ENCODE measurements at regions not wholly inside any gene's neighbourhood (a gene's known extent, or its start where the extent isn't known, plus 50 kb on each side); places are given as distances from the start of the nearest gene placed in this dataset.

DNA sequence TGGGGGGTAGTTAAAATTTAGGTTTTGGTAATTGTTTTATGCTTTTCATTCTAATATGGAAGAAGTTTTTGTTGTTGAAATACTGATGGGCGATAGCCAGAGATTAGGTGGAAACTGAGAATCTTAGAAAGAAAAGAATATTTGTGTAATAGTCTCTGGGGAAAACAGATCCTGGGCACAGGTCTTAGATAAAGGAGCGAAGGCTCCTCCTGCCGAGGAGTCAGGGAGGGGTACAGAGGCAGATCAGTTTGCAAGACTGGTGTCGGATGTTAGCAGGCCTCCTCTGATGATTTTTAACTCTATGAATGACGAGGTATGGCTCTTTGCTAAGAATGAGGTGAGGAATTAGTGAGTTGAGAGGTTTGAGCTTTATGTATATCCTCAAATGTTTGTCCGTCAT lies 339.7 kb downstream of the HGF start:
- WGBS, 5 donors = 80 to 85% (median 83%) methylated on average over 6 of the region's 6 CpGs
- Histone ChIP-seq H3K9me3 (no peaks in the 10 kb centered on the region), H3K4me3 (no peak overlapping the region), H3K36me3 (no peaks in the 10 kb centered on the region), H3K4me1 (no peaks in the 10 kb centered on the region), H3K27me3 (no peaks in the 10 kb centered on the region), H3K27ac (no peak overlapping the region)
- no peak for DNase-seq
- no peak for TF ChIP-seq POLR2AphosphoS5 (IDR thresholded peaks at IDR 0.05)
- TF ChIP-seq, protein P1, sequence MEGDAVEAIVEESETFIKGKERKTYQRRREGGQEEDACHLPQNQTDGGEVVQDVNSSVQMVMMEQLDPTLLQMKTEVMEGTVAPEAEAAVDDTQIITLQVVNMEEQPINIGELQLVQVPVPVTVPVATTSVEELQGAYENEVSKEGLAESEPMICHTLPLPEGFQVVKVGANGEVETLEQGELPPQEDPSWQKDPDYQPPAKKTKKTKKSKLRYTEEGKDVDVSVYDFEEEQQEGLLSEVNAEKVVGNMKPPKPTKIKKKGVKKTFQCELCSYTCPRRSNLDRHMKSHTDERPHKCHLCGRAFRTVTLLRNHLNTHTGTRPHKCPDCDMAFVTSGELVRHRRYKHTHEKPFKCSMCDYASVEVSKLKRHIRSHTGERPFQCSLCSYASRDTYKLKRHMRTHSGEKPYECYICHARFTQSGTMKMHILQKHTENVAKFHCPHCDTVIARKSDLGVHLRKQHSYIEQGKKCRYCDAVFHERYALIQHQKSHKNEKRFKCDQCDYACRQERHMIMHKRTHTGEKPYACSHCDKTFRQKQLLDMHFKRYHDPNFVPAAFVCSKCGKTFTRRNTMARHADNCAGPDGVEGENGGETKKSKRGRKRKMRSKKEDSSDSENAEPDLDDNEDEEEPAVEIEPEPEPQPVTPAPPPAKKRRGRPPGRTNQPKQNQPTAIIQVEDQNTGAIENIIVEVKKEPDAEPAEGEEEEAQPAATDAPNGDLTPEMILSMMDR (IDR thresholded peaks at IDR 0.05) = no peak
- TF ChIP-seq EP300 (IDR thresholded peaks at IDR 0.05) = no peak
- TF ChIP-seq POLR2A (IDR thresholded peaks at IDR 0.05) = no peak
- intact Hi-C loops (cut with DNase I; ENCODE audit: low total_unique reads) = no loop called here

DNA sequence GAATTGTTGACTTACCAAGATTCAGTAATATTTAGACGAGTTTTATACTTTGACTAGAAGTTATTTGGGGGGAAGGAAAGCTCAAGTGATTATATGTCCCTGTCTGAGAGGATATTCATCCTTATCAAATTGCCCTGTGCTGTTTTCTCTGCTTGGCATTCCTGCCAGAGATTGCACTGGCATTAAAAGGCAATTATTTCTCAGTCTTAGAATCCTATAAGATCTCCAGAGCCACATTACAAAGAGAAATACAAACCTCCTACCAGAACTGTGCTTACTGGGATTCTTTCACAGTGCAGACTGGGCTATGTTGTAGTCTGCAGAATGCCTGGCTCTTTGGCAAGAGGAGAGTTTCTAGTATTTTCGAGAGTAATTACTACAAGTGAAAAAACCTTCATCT lies 342.4 kb downstream of the HGF start:
- Histone ChIP-seq H3K9me3 (no peaks in the 10 kb centered on the region), H3K27ac (no peak overlapping the region), H3K4me1 (no peaks in the 10 kb centered on the region), H3K4me3 (no peak overlapping the region), H3K27me3 (no peaks in the 10 kb centered on the region), H3K36me3 (no peaks in the 10 kb centered on the region)
- intact Hi-C loops (cut with DNase I; ENCODE audit: low total_unique reads) = no loop called here
- WGBS, 5 donors = 57 to 73% (median 70%) methylated on average over 2 of the region's 2 CpGs
- no peak for DNase-seq
- TF ChIP-seq POLR2AphosphoS5 (IDR thresholded peaks at IDR 0.05) (no peak), POLR2A (IDR thresholded peaks at IDR 0.05) (no peak), EP300 (IDR thresholded peaks at IDR 0.05) (no peak)
- TF ChIP-seq, protein P1 (IDR thresholded peaks at IDR 0.05) = no peak

DNA sequence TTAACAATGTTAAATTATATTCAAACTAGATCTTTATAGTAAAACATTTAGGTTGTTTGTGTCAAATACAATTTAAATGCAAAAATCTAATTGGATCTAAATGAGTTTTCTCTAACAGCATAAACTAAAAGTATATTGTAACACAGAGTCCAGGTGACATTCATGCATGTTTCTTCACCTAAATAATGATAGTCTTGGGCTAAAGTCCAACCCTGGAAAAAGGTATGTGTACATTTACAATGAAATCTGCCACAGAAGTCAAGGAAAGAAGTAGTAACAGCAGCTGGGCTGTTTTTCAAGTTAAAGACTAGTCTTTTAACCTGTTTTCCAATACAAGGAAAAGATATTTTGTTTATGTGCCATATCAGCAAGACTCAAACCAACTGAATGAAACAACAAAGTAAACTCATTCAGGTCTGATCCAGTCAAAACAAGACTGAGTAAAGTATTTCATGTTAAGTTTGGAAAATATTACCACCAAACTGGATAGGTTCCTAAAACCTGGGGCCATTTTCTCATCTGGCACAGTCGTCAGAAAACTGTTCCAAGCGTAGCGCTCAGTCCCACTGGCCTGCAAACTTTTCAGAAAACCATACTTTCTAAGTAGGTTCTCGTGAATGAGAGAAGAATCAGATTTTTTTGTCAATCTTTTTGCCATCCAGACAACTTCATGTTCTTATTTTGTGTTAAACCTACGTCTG lies 349.2 kb downstream of the HGF start:
- DNase-seq = peak in 1 of 2 donors; percentile 30
- Histone ChIP-seq H3K27me3 (no peaks in the 10 kb centered on the region), H3K27ac (no peak overlapping the region), H3K9me3 (no peaks in the 10 kb centered on the region), H3K4me1 (no peaks in the 10 kb centered on the region), H3K4me3 (no peak overlapping the region), H3K36me3 (no peaks in the 10 kb centered on the region)
- TF ChIP-seq POLR2AphosphoS5 (IDR thresholded peaks at IDR 0.05) (no peak), POLR2A (IDR thresholded peaks at IDR 0.05) (no peak)
- intact Hi-C loops (cut with DNase I; ENCODE audit: low total_unique reads) = no loop called here
- 80 to 92% (median 88%) methylated on average over 5 of the region's 5 CpGs for WGBS, 5 donors

DNA sequence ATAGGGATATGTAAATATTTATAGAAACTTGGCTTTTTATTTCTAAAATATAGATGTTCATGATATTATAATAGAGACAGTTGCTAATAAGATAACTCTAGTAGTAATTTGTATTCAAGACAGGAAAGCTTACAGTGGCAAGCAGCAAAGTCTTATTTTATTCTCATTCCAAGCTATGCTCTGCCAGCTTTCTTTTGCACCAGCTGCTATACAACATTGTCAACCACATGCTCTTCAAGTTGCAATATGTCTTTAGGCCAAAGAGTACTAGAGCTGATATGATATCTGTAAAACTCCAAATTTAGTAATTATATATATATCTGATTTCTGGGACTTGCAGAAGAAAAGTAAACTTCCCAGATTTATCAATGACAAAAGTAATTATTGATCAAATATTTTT lies 350.1 kb downstream of the HGF start:
- Histone ChIP-seq H3K4me3 (no peak overlapping the region), H3K27ac (no peak overlapping the region), H3K27me3 (no peaks in the 10 kb centered on the region), H3K36me3 (no peaks in the 10 kb centered on the region), H3K4me1 (no peaks in the 10 kb centered on the region), H3K9me3 (no peaks in the 10 kb centered on the region)
- intact Hi-C loops (cut with DNase I; ENCODE audit: low total_unique reads) = no loop called here
- no peak for DNase-seq
- no peak for TF ChIP-seq POLR2A (IDR thresholded peaks at IDR 0.05)
- no peak for TF ChIP-seq EP300 (IDR thresholded peaks at IDR 0.05)
- TF ChIP-seq, protein P1 (IDR thresholded peaks at IDR 0.05) = no peak
- TF ChIP-seq POLR2AphosphoS5 (IDR thresholded peaks at IDR 0.05) = no peak

DNA sequence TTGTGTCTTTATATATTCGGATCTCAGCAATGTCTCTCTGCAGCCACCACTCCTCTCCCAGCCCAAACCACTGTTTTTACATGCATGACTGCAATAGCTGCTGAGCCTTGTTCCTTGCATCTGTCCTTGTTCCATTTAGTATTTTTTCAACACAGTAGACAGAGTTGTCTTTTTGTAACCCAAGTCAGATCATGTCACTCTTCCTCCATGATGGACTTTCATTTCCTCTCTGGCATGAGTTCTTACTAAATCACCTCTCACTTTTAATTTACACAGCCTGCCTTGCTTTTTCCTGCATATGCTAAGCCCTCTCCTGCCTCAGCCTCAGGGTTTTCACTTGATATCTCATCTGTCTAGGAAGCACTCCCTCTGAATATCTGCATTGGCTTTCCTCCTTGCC lies 353.2 kb downstream of the HGF start:
- intact Hi-C loops (cut with DNase I; ENCODE audit: low total_unique reads) = no loop called here

More for the DNA sequence above, 353.2 kb downstream of the HGF start:
- WGBS, 5 donors = 77 to 89% (median 86%) methylated on average over 1 of the region's 1 CpG
- Histone ChIP-seq H3K9me3 (no peaks in the 10 kb centered on the region), H3K36me3 (no peaks in the 10 kb centered on the region), H3K27me3 (no peaks in the 10 kb centered on the region), H3K4me1 (no peaks in the 10 kb centered on the region), H3K27ac (no peak overlapping the region), H3K4me3 (no peak overlapping the region)
- DNase-seq = no peak
- no peak for TF ChIP-seq POLR2A (IDR thresholded peaks at IDR 0.05)
- TF ChIP-seq EP300 (IDR thresholded peaks at IDR 0.05) = no peak
- no peak for TF ChIP-seq POLR2AphosphoS5 (IDR thresholded peaks at IDR 0.05)
- TF ChIP-seq, protein P1 (IDR thresholded peaks at IDR 0.05) = no peak
